ENCODE measurements at regions not wholly inside any gene's neighbourhood (a gene's known extent, or its start where the extent isn't known, plus 50 kb on each side); places are given as distances from the start of the nearest gene placed in this dataset.

DNA sequence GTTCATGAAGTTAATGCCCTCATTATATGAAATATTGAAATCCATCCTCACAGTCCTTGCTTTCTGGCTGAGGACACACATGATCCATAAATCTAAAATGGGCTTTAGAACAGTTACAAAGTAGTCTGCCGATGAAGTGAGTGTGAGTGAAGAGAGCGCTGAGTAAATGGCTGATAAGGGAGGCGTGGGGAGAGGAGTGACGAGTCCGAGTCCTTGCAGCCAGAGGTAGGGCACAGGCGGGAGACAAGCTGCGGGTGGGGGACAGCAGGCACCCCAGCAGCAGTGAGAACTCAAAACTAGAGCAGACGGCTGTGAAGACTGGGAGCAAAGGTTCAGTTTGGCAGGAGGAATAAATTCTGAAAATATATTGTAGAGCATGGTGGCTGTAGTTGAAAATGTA is 140.1 kb upstream of the ATP2B1 start:
- no peaks in the 10 kb centered on the region for H3K36me3 ChIP-seq (ENCODE audit: insufficient read depth, low read length)
- no peak overlapping the region for H3K4me3 ChIP-seq (ENCODE audit: low read length)
- no peaks in the 10 kb centered on the region for H3K4me1 ChIP-seq (ENCODE audit: control insufficient read depth, insufficient read depth, low read length)
- no peaks in the 10 kb centered on the region for H3K9me3 ChIP-seq (replicated peaks; ENCODE audit: low read length)
- H3K4me2 ChIP-seq (ENCODE audit: low read length): no peak overlapping the region
- H3K9ac ChIP-seq (ENCODE audit: low read depth, low read length): no peak overlapping the region
- no peaks in the 10 kb centered on the region for H3K27me3 ChIP-seq (ENCODE audit: control insufficient read depth, insufficient read depth, low read length)

DNA sequence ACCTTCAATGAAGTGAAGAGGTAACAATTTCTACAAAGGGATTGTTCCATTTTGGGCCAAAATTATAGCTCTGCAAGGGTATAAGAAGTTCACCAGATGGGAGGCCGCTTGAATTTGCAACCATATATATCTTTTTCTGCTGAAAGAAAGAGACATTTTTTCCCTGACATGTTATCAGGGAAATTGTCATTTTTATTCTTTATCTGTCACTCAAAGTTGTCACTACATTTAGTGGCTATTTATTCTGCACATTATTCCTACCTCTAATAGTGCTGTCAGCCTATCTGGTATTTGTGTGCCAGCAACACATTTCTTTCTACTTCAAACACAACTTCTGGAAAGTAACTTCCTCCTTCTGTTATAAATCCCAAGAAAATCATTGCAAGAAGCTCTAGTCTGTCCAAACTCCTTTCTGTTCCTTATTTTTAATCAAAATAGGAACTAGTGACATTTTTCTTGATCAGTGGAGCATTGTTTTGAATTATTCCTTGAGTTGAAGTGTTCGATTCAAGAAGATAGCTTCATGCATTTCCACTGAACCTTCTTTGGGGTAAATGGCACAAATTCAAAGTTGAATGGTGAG is 137.9 kb upstream of the ATP2B1 start:
- H3K4me2 ChIP-seq (ENCODE audit: low read length): no peak overlapping the region
- H3K27me3 ChIP-seq (ENCODE audit: control insufficient read depth, insufficient read depth, low read length): no peaks in the 10 kb centered on the region
- no peaks in the 10 kb centered on the region for H3K36me3 ChIP-seq (ENCODE audit: insufficient read depth, low read length)
- no peak overlapping the region for H3K4me3 ChIP-seq (ENCODE audit: low read length)
- H3K9me3 ChIP-seq (replicated peaks; ENCODE audit: low read length): no peaks in the 10 kb centered on the region
- no peaks in the 10 kb centered on the region for H3K4me1 ChIP-seq (ENCODE audit: control insufficient read depth, insufficient read depth, low read length)
- H3K9ac ChIP-seq (ENCODE audit: low read depth, low read length): no peak overlapping the region

DNA sequence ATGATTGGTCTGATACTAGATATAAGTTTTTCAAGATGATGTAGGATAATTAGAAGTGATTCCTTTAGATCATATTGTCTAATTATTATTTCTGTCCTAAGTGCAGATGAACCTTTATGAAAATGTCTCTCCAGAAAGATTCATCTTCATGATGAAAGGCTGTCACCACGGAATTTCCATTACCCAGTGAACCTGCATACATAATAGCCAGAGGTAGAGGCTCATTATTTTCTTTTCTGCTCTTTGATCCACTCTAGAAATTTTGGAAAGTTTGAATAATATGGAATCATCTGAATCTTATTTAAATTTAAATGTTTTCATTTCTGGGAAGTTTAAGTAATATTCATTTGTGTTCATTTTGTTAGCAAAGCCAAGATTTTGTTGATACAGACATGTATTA is 137.1 kb upstream of the ATP2B1 start:
- H3K9ac ChIP-seq (ENCODE audit: low read depth, low read length): no peak overlapping the region
- no peaks in the 10 kb centered on the region for H3K36me3 ChIP-seq (ENCODE audit: insufficient read depth, low read length)
- H3K4me2 ChIP-seq (ENCODE audit: low read length): no peak overlapping the region

GRCh38 chr12:89845366-89845765 is 136.7 kb upstream of the ATP2B1 start:
- no peak overlapping the region for H3K4me3 ChIP-seq (ENCODE audit: low read length)
- no peaks in the 10 kb centered on the region for H3K4me1 ChIP-seq (ENCODE audit: control insufficient read depth, insufficient read depth, low read length)
- H3K27me3 ChIP-seq (ENCODE audit: control insufficient read depth, insufficient read depth, low read length): no peaks in the 10 kb centered on the region
- H3K9me3 ChIP-seq (replicated peaks; ENCODE audit: low read length): no peaks in the 10 kb centered on the region
- no peak overlapping the region for H3K4me2 ChIP-seq (ENCODE audit: low read length)
- no peak overlapping the region for H3K9ac ChIP-seq (ENCODE audit: low read depth, low read length)
- H3K36me3 ChIP-seq (ENCODE audit: insufficient read depth, low read length): no peaks in the 10 kb centered on the region

More for the DNA sequence above, 137.1 kb upstream of the ATP2B1 start:
- Histone ChIP-seq H3K9me3 (replicated peaks; ENCODE audit: low read length) (no peaks in the 10 kb centered on the region), H3K4me1 (ENCODE audit: control insufficient read depth, insufficient read depth, low read length) (no peaks in the 10 kb centered on the region), H3K27me3 (ENCODE audit: control insufficient read depth, insufficient read depth, low read length) (no peaks in the 10 kb centered on the region), H3K4me3 (ENCODE audit: low read length) (no peak overlapping the region)

GRCh38 chr12:89844539-89844938 is 135.9 kb upstream of the ATP2B1 start:
- no peak overlapping the region for H3K4me3 ChIP-seq (ENCODE audit: low read length)
- H3K4me2 ChIP-seq (ENCODE audit: low read length): no peak overlapping the region
- H3K36me3 ChIP-seq (ENCODE audit: insufficient read depth, low read length): no peaks in the 10 kb centered on the region
- H3K4me1 ChIP-seq (ENCODE audit: control insufficient read depth, insufficient read depth, low read length): no peaks in the 10 kb centered on the region
- no peaks in the 10 kb centered on the region for H3K9me3 ChIP-seq (replicated peaks; ENCODE audit: low read length)
- H3K27me3 ChIP-seq (ENCODE audit: control insufficient read depth, insufficient read depth, low read length): no peaks in the 10 kb centered on the region
- no peak overlapping the region for H3K9ac ChIP-seq (ENCODE audit: low read depth, low read length)

GRCh38 chr12:89840162-89840922 is 131.7 kb upstream of the ATP2B1 start:
- Histone ChIP-seq H3K4me2 (ENCODE audit: low read length) (no peak overlapping the region), H3K27me3 (ENCODE audit: control insufficient read depth, insufficient read depth, low read length) (no peaks in the 10 kb centered on the region), H3K36me3 (ENCODE audit: insufficient read depth, low read length) (no peaks in the 10 kb centered on the region), H3K9ac (ENCODE audit: low read depth, low read length) (no peak overlapping the region), H3K4me1 (ENCODE audit: control insufficient read depth, insufficient read depth, low read length) (no peaks in the 10 kb centered on the region), H3K4me3 (ENCODE audit: low read length) (no peak overlapping the region), H3K9me3 (replicated peaks; ENCODE audit: low read length) (no peaks in the 10 kb centered on the region)

DNA sequence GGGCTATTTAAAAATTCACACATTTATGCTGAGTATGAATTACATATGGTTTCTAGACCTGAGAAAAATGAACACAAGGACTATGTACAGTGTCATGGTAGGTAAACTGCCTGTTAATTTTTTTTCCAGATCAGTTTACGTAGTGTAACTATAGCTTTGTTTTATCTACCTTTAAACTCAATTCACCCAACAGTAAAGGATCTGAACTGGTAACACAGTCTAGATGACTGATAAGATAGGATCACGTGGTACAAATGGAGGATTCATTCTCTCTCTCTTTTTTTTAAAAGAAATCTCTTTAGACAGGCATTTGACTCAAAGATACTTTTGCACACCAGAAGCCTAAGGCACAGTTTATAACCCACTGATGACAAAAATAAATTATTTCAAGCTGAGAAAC is 130.8 kb upstream of the ATP2B1 start:
- Histone ChIP-seq H3K36me3 (ENCODE audit: insufficient read depth, low read length) (no peaks in the 10 kb centered on the region), H3K4me3 (ENCODE audit: low read length) (no peak overlapping the region), H3K4me1 (ENCODE audit: control insufficient read depth, insufficient read depth, low read length) (no peaks in the 10 kb centered on the region), H3K4me2 (ENCODE audit: low read length) (no peak overlapping the region), H3K9me3 (replicated peaks; ENCODE audit: low read length) (no peaks in the 10 kb centered on the region), H3K27me3 (ENCODE audit: control insufficient read depth, insufficient read depth, low read length) (no peaks in the 10 kb centered on the region), H3K9ac (ENCODE audit: low read depth, low read length) (no peak overlapping the region)

DNA sequence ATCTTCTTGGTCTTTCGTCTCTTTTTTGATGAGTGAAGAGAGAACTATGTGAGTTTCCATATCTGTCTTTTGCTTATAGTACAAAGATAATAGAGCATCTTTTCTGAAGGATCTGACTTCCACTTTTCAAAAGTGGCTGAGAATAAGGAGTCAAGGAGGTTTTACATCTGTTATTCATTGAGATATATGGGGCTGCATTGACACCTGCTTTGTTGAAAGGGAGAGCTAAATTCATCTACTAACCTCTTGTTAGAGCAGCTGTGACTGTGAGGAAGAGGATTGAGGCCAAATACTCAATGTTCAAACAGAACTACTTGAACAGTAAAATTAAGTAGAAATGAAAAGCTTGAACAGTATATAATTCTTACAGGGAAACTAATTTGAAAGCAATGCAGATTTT is 130.2 kb upstream of the ATP2B1 start:
- no peaks in the 10 kb centered on the region for H3K36me3 ChIP-seq (ENCODE audit: insufficient read depth, low read length)
- no peaks in the 10 kb centered on the region for H3K4me1 ChIP-seq (ENCODE audit: control insufficient read depth, insufficient read depth, low read length)
- no peaks in the 10 kb centered on the region for H3K9me3 ChIP-seq (replicated peaks; ENCODE audit: low read length)
- no peaks in the 10 kb centered on the region for H3K27me3 ChIP-seq (ENCODE audit: control insufficient read depth, insufficient read depth, low read length)
- no peak overlapping the region for H3K4me3 ChIP-seq (ENCODE audit: low read length)
- H3K4me2 ChIP-seq (ENCODE audit: low read length): no peak overlapping the region
- no peak overlapping the region for H3K9ac ChIP-seq (ENCODE audit: low read depth, low read length)

DNA sequence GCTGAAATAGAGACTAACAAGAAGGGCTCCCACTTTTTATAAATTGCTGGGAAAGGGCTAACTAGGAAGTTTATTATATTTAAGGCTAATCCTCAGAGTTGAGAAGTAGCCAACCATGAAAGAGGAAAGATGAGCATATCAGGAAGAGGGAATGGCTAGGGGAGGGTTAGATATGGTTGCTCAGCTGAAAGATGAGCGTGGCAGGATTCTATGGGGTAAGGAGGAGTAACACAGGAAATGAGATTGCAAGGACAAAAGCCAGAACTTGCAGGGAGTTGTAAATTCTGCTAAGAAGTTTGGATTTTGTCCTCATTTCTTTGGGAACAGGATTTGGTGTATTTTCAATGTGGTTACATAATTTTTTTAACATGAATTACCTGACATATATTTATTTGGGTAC is 127.4 kb upstream of the ATP2B1 start:
- no peak overlapping the region for H3K4me2 ChIP-seq (ENCODE audit: low read length)
- no peaks in the 10 kb centered on the region for H3K9me3 ChIP-seq (replicated peaks; ENCODE audit: low read length)

DNA sequence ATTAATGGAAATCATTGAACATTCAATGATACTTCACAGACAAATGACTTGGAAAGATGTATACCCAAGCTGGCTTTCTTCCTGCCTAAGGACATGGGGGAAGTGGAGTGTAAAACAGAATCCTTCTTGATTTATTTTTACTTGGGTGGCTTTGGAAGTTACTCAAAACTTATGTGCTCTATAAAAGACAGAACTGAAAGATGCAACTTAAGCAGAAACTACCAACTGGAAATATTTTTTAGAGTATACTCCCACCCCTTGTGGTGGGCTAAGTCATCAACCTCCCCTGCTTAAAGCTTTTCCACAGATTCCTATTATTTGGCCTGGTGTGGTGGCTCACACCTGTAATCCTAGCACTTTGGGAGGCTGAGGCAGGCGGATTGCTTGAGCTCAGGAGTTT is 126.0 kb upstream of the ATP2B1 start:
- no peaks in the 10 kb centered on the region for H3K27me3 ChIP-seq (ENCODE audit: control insufficient read depth, insufficient read depth, low read length)
- no peaks in the 10 kb centered on the region for H3K9me3 ChIP-seq (replicated peaks; ENCODE audit: low read length)
- H3K9ac ChIP-seq (ENCODE audit: low read depth, low read length): no peak overlapping the region
- no peaks in the 10 kb centered on the region for H3K4me1 ChIP-seq (ENCODE audit: control insufficient read depth, insufficient read depth, low read length)
- no peak overlapping the region for H3K4me3 ChIP-seq (ENCODE audit: low read length)
- no peaks in the 10 kb centered on the region for H3K36me3 ChIP-seq (ENCODE audit: insufficient read depth, low read length)
- H3K4me2 ChIP-seq (ENCODE audit: low read length): no peak overlapping the region

More for the DNA sequence above, 127.4 kb upstream of the ATP2B1 start:
- Histone ChIP-seq H3K4me3 (ENCODE audit: low read length) (no peak overlapping the region), H3K27me3 (ENCODE audit: control insufficient read depth, insufficient read depth, low read length) (no peaks in the 10 kb centered on the region), H3K36me3 (ENCODE audit: insufficient read depth, low read length) (no peaks in the 10 kb centered on the region), H3K4me1 (ENCODE audit: control insufficient read depth, insufficient read depth, low read length) (no peaks in the 10 kb centered on the region), H3K9ac (ENCODE audit: low read depth, low read length) (no peak overlapping the region)

GRCh38 chr12:89833337-89834252 is 125.0 kb upstream of the ATP2B1 start:
- H3K9ac ChIP-seq (ENCODE audit: low read depth, low read length): no peak overlapping the region
- no peak overlapping the region for H3K4me3 ChIP-seq (ENCODE audit: low read length)
- no peaks in the 10 kb centered on the region for H3K36me3 ChIP-seq (ENCODE audit: insufficient read depth, low read length)
- no peaks in the 10 kb centered on the region for H3K9me3 ChIP-seq (replicated peaks; ENCODE audit: low read length)
- H3K4me1 ChIP-seq (ENCODE audit: control insufficient read depth, insufficient read depth, low read length): no peaks in the 10 kb centered on the region
- H3K4me2 ChIP-seq (ENCODE audit: low read length): no peak overlapping the region
- no peaks in the 10 kb centered on the region for H3K27me3 ChIP-seq (ENCODE audit: control insufficient read depth, insufficient read depth, low read length)
